ENCODE measurements at regions not wholly inside any gene's neighbourhood (a gene's known extent, or its start where the extent isn't known, plus 50 kb on each side); places are given as distances from the start of the nearest gene placed in this dataset.

DNA sequence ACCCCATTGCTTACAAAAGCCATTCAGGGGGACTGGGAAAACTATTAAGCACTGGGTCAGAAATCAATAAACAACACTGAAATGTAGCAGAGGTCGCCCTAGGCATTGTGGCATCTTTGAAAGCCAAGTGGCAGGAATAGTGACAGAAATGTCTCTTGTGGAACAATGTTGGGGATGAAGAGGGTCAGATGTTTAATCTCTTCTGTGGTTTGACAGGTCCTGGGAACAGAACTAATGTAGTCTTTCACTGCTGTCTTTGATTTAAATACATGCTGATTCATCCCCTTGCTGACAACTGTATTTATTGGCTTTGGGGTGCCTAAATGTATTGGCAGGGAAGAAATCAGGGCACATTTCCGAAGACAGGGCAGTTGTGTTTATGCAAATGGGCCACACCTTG lies 194.8 kb downstream of the ATG4C start:
- TF ChIP-seq CTCF (IDR thresholded peaks at IDR 0.05; ENCODE audit: insufficient read depth, low read length): no peak
- no peak for TF ChIP-seq REST (IDR thresholded peaks at IDR 0.05; ENCODE audit: insufficient replicate concordance, low read depth)
- TF ChIP-seq POLR2AphosphoS5 (IDR thresholded peaks at IDR 0.05; ENCODE audit: low read depth): no peak
- no peak for TF ChIP-seq GABPA (IDR thresholded peaks at IDR 0.05; ENCODE audit: low read depth)
